HepG2 (cell line): ENCODE measurements at regions not wholly inside any gene's neighbourhood (a gene's known extent, or its start where the extent isn't known, plus 50 kb on each side); places are given as distances from the start of the nearest gene placed in this dataset.

Experiments
- BCL6 ChIP-seq: IDR thresholded peaks from 2 replicates; pipeline ENCODE4 v1.6.1; 2016; ENCODE audit warnings: missing genetic modification reagents, missing compliant biosample characterization
- CEBPB ChIP-seq: IDR thresholded peaks from 2 replicates; pipeline ENCODE4 v1.6.1; 2011; ENCODE audit warnings: low read depth, low read length, improper control_type of control experiment, borderline replicate concordance
- CEBPG ChIP-seq: IDR thresholded peaks from 2 replicates; pipeline ENCODE4 v1.6.1; 2016
- EED ChIP-seq: sonication (generic); formaldehyde crosslinking; IDR thresholded peaks from 2 replicates; pipeline ENCODE4 v1.5.0; 2020; ENCODE audit warnings: mild to moderate bottlenecking, missing genetic modification reagents
- EHMT2 ChIP-seq: fragments of 200-600 bp; sonication (generic); IDR thresholded peaks from 2 replicates; pipeline ENCODE4 v1.7.0; 2017; ENCODE audit warnings: antibody characterized with exemption, low read depth, low read length, borderline replicate concordance
- ESRRA ChIP-seq: sonication (generic); formaldehyde crosslinking; IDR thresholded peaks from 2 replicates; pipeline ENCODE4 v1.5.1; 2020; ENCODE audit warnings: mild to moderate bottlenecking, low read depth, missing genetic modification reagents
- FOXA1 ChIP-seq, 2 experiments: fragments of 450-650 bp in 1 of 2; sonication (generic) in 1 of 2; formaldehyde crosslinking in 1 of 2; IDR thresholded peaks; 2 replicates each; pipeline versions ENCODE4 v1.4.0 to v1.6.1; 2016 to 2020; ENCODE audit warnings: missing genetic modification reagents in 1 of 2
- FOXA3 ChIP-seq: IDR thresholded peaks from 2 replicates; pipeline ENCODE4 v1.6.1; 2016; ENCODE audit warnings: missing genetic modification reagents, missing compliant biosample characterization
- FOXK1 ChIP-seq: sonication (generic); formaldehyde crosslinking; IDR thresholded peaks from 2 replicates; pipeline ENCODE4 v1.4.0; 2020; ENCODE audit warnings: low read depth, missing genetic modification reagents, borderline replicate concordance
- FOXO1 ChIP-seq: sonication (generic); formaldehyde crosslinking; IDR thresholded peaks from 2 replicates; pipeline ENCODE4 v1.4.0; 2020; ENCODE audit warnings: missing genetic modification reagents
- HOXD1 ChIP-seq: sonication (generic); formaldehyde crosslinking; IDR thresholded peaks from 2 replicates; pipeline ENCODE4 v1.5.0; 2020; ENCODE audit warnings: missing genetic modification reagents
- MIER2 ChIP-seq: IDR thresholded peaks from 2 replicates; pipeline ENCODE4 v1.6.1; 2016; ENCODE audit warnings: missing biosample characterization, missing genetic modification reagents
- NCOA2 ChIP-seq: sonication (generic); formaldehyde crosslinking; IDR thresholded peaks from 2 replicates; pipeline ENCODE4 v1.8.0; 2022; ENCODE audit warnings: inconsistent platforms
- POGZ ChIP-seq: sonication (generic); formaldehyde crosslinking; IDR thresholded peaks from 2 replicates; pipeline ENCODE4 v1.4.0; 2020; ENCODE audit warnings: mild to moderate bottlenecking, missing genetic modification reagents
- RXRB ChIP-seq: IDR thresholded peaks from 2 replicates; pipeline ENCODE4 v1.6.1; 2016; ENCODE audit warnings: borderline replicate concordance, missing genetic modification reagents, missing compliant biosample characterization
- SMAD1 ChIP-seq: sonication (generic); formaldehyde crosslinking; IDR thresholded peaks from 2 replicates; pipeline ENCODE4 v1.4.0; 2020; ENCODE audit warnings: missing genetic modification reagents, low read depth, mild to moderate bottlenecking, borderline replicate concordance
- SP2 ChIP-seq: sonication (generic); formaldehyde crosslinking; IDR thresholded peaks from 2 replicates; pipeline ENCODE4 v1.5.1; 2020; ENCODE audit warnings: mild to moderate bottlenecking, missing genetic modification reagents
- ZNF564 ChIP-seq: sonication (generic); formaldehyde crosslinking; IDR thresholded peaks from 2 replicates; pipeline ENCODE4 v1.8.1; 2023; ENCODE audit warnings: mild to moderate bottlenecking, missing genetic modification reagents
- ZNF644 ChIP-seq: IDR thresholded peaks from 2 replicates; pipeline ENCODE4 v1.6.1; 2016; ENCODE audit warnings: low read depth
- TF ChIP-seq, protein P1 (sequence below): IDR thresholded peaks from 2 replicates; pipeline ENCODE4 v1.4.0; 2020; ENCODE audit warnings: mild to moderate bottlenecking, missing genetic modification reagents
- TF ChIP-seq, protein P2 (sequence below): sonication (generic); formaldehyde crosslinking; IDR thresholded peaks from 2 replicates; pipeline ENCODE4 v1.8.0; 2022; ENCODE audit warnings: missing genetic modification reagents, mild to moderate bottlenecking, moderate library complexity, borderline replicate concordance
- TF ChIP-seq, protein P3 (sequence below): sonication (generic); formaldehyde crosslinking; IDR thresholded peaks from 2 replicates; pipeline ENCODE4 v1.5.0; 2020; ENCODE audit warnings: mild to moderate bottlenecking, missing genetic modification reagents

DNA sequence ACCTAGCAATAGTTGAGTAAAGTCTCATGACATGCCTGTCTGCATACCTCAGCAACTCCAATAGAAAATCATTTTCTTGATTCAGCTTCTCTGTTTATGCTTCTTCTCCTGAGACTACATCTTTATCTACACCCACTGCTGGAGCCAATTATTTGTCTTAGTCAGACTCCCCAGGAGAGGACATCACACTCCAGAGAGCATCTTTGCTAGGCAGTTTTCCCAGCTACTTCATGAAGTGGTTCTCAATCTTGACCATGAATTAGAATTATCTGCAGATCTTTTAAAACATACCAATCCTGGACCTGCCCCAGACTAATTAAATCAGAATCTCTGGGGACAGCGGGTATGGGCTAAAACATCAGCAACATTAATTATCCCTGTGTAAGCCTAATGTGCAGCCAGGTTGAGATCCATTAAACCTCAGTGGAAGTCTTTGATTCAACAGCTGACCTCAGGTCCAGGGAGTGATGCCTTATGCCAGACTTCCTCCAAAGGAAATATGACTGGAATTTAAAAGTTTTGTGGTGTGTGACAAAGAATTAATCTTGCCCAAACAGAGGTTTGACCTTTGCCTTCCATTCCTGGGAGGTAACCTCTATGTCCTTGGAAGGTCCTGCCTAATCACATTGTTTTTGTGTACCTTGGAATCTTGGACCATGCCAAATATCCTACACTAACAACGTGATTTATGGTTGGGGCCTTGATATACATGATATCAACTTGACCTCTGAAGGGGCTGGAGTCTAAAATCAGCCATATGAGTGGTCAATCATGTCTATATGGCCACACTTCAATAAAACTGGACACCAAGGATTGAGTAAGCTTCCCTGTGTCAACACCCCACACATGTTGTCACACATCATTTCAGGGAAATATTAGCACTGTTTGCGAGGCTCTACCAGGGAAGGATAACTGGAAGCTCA, 99.3 kb upstream of the DNAJC10 start (continued):
- TF ChIP-seq, protein P1, sequence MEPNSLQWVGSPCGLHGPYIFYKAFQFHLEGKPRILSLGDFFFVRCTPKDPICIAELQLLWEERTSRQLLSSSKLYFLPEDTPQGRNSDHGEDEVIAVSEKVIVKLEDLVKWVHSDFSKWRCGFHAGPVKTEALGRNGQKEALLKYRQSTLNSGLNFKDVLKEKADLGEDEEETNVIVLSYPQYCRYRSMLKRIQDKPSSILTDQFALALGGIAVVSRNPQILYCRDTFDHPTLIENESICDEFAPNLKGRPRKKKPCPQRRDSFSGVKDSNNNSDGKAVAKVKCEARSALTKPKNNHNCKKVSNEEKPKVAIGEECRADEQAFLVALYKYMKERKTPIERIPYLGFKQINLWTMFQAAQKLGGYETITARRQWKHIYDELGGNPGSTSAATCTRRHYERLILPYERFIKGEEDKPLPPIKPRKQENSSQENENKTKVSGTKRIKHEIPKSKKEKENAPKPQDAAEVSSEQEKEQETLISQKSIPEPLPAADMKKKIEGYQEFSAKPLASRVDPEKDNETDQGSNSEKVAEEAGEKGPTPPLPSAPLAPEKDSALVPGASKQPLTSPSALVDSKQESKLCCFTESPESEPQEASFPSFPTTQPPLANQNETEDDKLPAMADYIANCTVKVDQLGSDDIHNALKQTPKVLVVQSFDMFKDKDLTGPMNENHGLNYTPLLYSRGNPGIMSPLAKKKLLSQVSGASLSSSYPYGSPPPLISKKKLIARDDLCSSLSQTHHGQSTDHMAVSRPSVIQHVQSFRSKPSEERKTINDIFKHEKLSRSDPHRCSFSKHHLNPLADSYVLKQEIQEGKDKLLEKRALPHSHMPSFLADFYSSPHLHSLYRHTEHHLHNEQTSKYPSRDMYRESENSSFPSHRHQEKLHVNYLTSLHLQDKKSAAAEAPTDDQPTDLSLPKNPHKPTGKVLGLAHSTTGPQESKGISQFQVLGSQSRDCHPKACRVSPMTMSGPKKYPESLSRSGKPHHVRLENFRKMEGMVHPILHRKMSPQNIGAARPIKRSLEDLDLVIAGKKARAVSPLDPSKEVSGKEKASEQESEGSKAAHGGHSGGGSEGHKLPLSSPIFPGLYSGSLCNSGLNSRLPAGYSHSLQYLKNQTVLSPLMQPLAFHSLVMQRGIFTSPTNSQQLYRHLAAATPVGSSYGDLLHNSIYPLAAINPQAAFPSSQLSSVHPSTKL (CRISPR knock-in tag): peak; percentile 63; the same call in 1 of the 2 replicates
- TF ChIP-seq ZNF644 (CRISPR knock-in tag) (peak; percentile 92), HOXD1 (CRISPR knock-in tag) (no peak), FOXK1 (CRISPR knock-in tag) (0 out of 2 replicates have a peak, but pooled peaks have one; percentile 31), FOXA1 (IDR thresholded peaks at IDR 0.05) (no peak), FOXA1 (CRISPR knock-in tag; IDR thresholded peaks at IDR 0.05) (peak; percentile 63), ESRRA (CRISPR knock-in tag) (peak; percentile 19; the same call in 1 of the 2 replicates), CEBPB (peak; percentile 56; the same call in 1 of the 2 replicates), ZNF564 (no peak), NCOA2 (CRISPR knock-in tag) (peak; percentile 60), FOXA3 (CRISPR knock-in tag) (peak; percentile 69), POGZ (CRISPR knock-in tag) (no peak), RXRB (peak; percentile 35; the same call in 1 of the 2 replicates), EED (CRISPR knock-in tag) (no peak), EHMT2 (peak; percentile 66; the same call in 1 of the 2 replicates), BCL6 (CRISPR knock-in tag) (peak; percentile 66), MIER2 (CRISPR knock-in tag) (0 out of 2 replicates have a peak, but pooled peaks have one; percentile 19), CEBPG (CRISPR knock-in tag) (peak; percentile 32; the same call in 1 of the 2 replicates), SP2 (no peak), FOXO1 (CRISPR knock-in tag) (0 out of 2 replicates have a peak, but pooled peaks have one; percentile 9), SMAD1 (CRISPR knock-in tag) (no peak)
- TF ChIP-seq, protein P2, sequence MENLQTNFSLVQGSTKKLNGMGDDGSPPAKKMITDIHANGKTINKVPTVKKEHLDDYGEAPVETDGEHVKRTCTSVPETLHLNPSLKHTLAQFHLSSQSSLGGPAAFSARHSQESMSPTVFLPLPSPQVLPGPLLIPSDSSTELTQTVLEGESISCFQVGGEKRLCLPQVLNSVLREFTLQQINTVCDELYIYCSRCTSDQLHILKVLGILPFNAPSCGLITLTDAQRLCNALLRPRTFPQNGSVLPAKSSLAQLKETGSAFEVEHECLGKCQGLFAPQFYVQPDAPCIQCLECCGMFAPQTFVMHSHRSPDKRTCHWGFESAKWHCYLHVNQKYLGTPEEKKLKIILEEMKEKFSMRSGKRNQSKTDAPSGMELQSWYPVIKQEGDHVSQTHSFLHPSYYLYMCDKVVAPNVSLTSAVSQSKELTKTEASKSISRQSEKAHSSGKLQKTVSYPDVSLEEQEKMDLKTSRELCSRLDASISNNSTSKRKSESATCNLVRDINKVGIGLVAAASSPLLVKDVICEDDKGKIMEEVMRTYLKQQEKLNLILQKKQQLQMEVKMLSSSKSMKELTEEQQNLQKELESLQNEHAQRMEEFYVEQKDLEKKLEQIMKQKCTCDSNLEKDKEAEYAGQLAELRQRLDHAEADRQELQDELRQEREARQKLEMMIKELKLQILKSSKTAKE: no peak
- TF ChIP-seq, protein P3, sequence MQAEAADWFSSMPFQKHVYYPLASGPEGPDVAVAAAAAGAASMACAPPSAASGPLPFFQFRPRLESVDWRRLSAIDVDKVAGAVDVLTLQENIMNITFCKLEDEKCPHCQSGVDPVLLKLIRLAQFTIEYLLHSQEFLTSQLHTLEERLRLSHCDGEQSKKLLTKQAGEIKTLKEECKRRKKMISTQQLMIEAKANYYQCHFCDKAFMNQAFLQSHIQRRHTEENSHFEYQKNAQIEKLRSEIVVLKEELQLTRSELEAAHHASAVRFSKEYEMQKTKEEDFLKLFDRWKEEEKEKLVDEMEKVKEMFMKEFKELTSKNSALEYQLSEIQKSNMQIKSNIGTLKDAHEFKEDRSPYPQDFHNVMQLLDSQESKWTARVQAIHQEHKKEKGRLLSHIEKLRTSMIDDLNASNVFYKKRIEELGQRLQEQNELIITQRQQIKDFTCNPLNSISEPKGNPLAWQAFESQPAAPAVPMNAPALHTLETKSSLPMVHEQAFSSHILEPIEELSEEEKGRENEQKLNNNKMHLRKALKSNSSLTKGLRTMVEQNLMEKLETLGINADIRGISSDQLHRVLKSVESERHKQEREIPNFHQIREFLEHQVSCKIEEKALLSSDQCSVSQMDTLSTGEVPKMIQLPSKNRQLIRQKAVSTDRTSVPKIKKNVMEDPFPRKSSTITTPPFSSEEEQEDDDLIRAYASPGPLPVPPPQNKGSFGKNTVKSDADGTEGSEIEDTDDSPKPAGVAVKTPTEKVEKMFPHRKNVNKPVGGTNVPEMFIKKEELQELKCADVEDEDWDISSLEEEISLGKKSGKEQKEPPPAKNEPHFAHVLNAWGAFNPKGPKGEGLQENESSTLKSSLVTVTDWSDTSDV (CRISPR knock-in tag): no peak
